ENCODE measurements at regions not wholly inside any gene's neighbourhood (a gene's known extent, or its start where the extent isn't known, plus 50 kb on each side); places are given as distances from the start of the nearest gene placed in this dataset.
"Not testable (repeated sequence)": the region's sequence is repeated elsewhere in the genome, so short reads cannot be mapped to it uniquely, and the experiment has no call there.

DNA sequence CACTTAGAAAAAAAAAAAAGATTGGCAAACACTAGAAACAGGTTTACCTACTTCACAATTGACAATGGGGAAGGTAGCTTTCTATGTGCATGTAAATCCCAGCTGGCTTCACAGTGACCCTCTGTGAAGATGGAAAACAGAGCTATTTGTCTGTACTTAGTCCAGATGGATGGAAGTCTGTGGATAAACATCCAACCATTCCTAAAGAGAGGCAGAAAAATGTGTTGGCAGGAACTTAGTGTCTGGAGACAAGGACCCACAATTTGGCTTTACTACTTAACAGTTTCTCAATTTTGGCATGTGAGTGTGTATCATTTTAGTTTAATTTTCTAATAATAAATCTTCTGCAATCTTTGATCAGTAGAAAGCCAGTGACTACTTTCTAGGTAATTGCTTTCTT lies 154.4 kb downstream of the RAD51AP2 start:
- no peaks in the 10 kb centered on the region for H3K9me3 ChIP-seq (ENCODE audit: control insufficient read depth, insufficient read depth, low read depth, low read length)
- no peaks in the 10 kb centered on the region for H3K4me1 ChIP-seq (ENCODE audit: control insufficient read depth, insufficient read depth, low read length)
- no peak for TF ChIP-seq ZSCAN30 (tag by site-specific recombination; IDR thresholded peaks at IDR 0.05)
- TF ChIP-seq SP2 (tag by site-specific recombination; IDR thresholded peaks at IDR 0.05) = no peak
- no peak for TF ChIP-seq ZNF768 (tag by site-specific recombination; IDR thresholded peaks at IDR 0.05)
- no peak for TF ChIP-seq ZNF19 (tag by site-specific recombination; IDR thresholded peaks at IDR 0.05; ENCODE audit: low read depth)
- no peak for TF ChIP-seq ZNF664 (tag by site-specific recombination; IDR thresholded peaks at IDR 0.05)
- no peak for TF ChIP-seq ZNF302 (tag by site-specific recombination; IDR thresholded peaks at IDR 0.05; ENCODE audit: low read depth)
- H3K36me3 ChIP-seq (ENCODE audit: control insufficient read depth in 2 of 2, insufficient read depth in 1 of 2, low read length in 2 of 2) = no peaks in the 10 kb centered on the region
- ChIA-PET CTCF (interaction anchor here (0.7 kb wide), 1 partner anchor 307 kb away, joined by 5 read pairs; no protein-coding TSS in a partner anchor), POLR2A (no interaction called here)
- H3K27ac ChIP-seq (ENCODE audit: extremely low read depth, low read depth, low read length) = no peak overlapping the region
- no peak overlapping the region for H3K4me3 ChIP-seq (ENCODE audit: low read depth, low read length)

DNA sequence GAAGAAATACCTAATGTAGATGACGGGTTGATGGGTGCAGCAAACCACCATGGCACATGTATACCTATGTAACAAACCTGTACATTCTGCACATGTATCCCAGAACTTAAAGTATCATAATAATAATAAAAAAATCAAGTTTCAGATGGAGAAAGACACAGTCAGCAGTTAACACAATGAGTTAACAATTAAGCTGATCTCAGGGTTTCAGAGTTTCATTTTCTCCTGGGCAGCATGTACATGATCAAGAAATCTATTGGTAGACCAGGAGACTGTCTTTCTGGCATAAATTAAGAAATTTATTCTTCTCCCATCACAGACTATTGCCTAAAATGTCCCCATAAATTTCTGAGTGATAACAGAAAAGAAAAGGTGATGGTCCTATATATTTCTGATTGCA lies 155.3 kb downstream of the RAD51AP2 start:
- CTCF ChIA-PET = no interaction called here
- no peaks in the 10 kb centered on the region for H3K9me3 ChIP-seq (ENCODE audit: control insufficient read depth, insufficient read depth, low read depth, low read length)
- H3K4me3 ChIP-seq (ENCODE audit: low read depth, low read length) = no peak overlapping the region
- no peaks in the 10 kb centered on the region for H3K36me3 ChIP-seq (ENCODE audit: control insufficient read depth in 2 of 2, insufficient read depth in 1 of 2, low read length in 2 of 2)
- no peaks in the 10 kb centered on the region for H3K4me1 ChIP-seq (ENCODE audit: control insufficient read depth, insufficient read depth, low read length)
- TF ChIP-seq, protein P1, sequence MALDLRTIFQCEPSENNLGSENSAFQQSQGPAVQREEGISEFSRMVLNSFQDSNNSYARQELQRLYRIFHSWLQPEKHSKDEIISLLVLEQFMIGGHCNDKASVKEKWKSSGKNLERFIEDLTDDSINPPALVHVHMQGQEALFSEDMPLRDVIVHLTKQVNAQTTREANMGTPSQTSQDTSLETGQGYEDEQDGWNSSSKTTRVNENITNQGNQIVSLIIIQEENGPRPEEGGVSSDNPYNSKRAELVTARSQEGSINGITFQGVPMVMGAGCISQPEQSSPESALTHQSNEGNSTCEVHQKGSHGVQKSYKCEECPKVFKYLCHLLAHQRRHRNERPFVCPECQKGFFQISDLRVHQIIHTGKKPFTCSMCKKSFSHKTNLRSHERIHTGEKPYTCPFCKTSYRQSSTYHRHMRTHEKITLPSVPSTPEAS (tag by site-specific recombination; IDR thresholded peaks at IDR 0.05) = no peak
- H3K27ac ChIP-seq (ENCODE audit: extremely low read depth, low read depth, low read length) = no peak overlapping the region
- POLR2A ChIA-PET = no interaction called here

DNA sequence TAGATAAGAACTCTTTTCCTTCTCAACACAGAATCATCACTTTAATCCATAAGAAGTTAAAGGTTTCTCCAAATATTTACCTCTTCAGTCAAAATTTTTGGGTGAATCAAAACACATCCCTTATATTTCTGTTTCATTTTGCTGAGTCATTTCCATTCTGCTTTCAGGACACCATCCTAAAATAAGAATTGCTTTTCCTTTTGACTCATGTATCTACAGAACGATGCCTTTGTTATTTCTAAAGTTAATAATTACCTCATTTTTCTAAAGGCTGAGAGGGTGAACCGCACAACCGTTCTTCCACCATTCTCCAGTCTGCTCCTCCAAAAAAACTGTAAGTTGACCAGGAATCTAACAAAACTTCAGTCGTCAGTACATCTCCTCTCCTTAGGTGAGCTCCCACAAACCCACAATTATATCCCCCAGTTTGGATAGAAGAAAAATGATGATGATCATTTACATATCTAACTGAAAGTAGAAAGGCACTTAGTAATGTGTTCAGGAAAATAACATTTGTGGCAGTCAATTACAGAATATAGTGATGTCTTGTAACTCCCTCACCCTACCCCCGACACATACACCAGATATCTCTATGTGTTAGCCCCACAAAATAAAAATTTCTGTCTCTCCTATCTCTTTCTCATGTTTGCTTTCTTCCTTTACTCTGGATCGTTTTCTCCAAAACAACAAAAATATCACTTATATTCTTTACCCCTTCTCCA lies 162.5 kb downstream of the RAD51AP2 start:
- no peaks in the 10 kb centered on the region for H3K36me3 ChIP-seq (ENCODE audit: control insufficient read depth in 2 of 2, insufficient read depth in 1 of 2, low read length in 2 of 2)
- no peak overlapping the region for H3K27ac ChIP-seq (ENCODE audit: extremely low read depth, low read depth, low read length)
- CTCF ChIA-PET = no interaction called here
- POLR2A ChIA-PET = no interaction called here
- no peaks in the 10 kb centered on the region for H3K4me1 ChIP-seq (ENCODE audit: control insufficient read depth, insufficient read depth, low read length)
- H3K9me3 ChIP-seq (ENCODE audit: control insufficient read depth, insufficient read depth, low read depth, low read length) = no peaks in the 10 kb centered on the region
- TF ChIP-seq, protein P2, sequence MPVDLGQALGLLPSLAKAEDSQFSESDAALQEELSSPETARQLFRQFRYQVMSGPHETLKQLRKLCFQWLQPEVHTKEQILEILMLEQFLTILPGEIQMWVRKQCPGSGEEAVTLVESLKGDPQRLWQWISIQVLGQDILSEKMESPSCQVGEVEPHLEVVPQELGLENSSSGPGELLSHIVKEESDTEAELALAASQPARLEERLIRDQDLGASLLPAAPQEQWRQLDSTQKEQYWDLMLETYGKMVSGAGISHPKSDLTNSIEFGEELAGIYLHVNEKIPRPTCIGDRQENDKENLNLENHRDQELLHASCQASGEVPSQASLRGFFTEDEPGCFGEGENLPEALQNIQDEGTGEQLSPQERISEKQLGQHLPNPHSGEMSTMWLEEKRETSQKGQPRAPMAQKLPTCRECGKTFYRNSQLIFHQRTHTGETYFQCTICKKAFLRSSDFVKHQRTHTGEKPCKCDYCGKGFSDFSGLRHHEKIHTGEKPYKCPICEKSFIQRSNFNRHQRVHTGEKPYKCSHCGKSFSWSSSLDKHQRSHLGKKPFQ (tag by site-specific recombination; IDR thresholded peaks at IDR 0.05) = no peak
- TF ChIP-seq ZNF2 (tag by site-specific recombination; IDR thresholded peaks at IDR 0.05) = no peak
- no peak for TF ChIP-seq ZNF514 (tag by site-specific recombination; IDR thresholded peaks at IDR 0.05)
- no peak for TF ChIP-seq ZNF776 (tag by site-specific recombination; IDR thresholded peaks at IDR 0.05; ENCODE audit: borderline replicate concordance)
- TF ChIP-seq ZNF561 (tag by site-specific recombination; IDR thresholded peaks at IDR 0.05; ENCODE audit: borderline replicate concordance) = no peak
- no peak overlapping the region for H3K4me3 ChIP-seq (ENCODE audit: low read depth, low read length)

DNA sequence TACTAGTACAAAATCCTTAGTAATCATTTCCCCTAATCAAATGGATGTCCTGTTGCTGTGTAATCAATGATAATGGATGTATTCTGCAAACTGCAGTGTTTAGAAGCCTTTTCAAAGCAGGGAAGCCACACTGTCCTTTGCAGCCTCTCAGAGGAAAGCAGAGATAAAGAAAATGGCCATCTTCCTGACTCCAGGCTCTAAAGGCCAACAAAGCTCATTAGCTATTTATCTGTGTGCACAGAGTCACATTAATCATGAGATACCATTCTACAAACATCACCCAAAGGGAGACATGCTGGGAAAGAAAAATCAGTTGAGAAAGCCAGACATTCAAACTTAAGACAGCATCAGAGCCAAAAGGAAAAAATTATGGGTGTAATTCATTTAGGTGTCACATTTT lies 165.0 kb downstream of the RAD51AP2 start:
- Histone ChIP-seq H3K4me1 (ENCODE audit: control insufficient read depth, insufficient read depth, low read length) (no peaks in the 10 kb centered on the region), H3K36me3 (ENCODE audit: control insufficient read depth in 2 of 2, insufficient read depth in 1 of 2, low read length in 2 of 2) (no peaks in the 10 kb centered on the region), H3K9me3 (ENCODE audit: control insufficient read depth, insufficient read depth, low read depth, low read length) (no peaks in the 10 kb centered on the region), H3K27ac (ENCODE audit: extremely low read depth, low read depth, low read length) (no peak overlapping the region), H3K4me3 (ENCODE audit: low read depth, low read length) (no peak overlapping the region)
- ChIA-PET CTCF (no interaction called here), POLR2A (no interaction called here)
- no peak for TF ChIP-seq ZNF626 (tag by site-specific recombination; IDR thresholded peaks at IDR 0.05)
- TF ChIP-seq, protein P3, sequence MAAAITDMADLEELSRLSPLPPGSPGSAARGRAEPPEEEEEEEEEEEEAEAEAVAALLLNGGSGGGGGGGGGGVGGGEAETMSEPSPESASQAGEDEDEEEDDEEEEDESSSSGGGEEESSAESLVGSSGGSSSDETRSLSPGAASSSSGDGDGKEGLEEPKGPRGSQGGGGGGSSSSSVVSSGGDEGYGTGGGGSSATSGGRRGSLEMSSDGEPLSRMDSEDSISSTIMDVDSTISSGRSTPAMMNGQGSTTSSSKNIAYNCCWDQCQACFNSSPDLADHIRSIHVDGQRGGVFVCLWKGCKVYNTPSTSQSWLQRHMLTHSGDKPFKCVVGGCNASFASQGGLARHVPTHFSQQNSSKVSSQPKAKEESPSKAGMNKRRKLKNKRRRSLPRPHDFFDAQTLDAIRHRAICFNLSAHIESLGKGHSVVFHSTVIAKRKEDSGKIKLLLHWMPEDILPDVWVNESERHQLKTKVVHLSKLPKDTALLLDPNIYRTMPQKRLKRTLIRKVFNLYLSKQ (tag by site-specific recombination; IDR thresholded peaks at IDR 0.05; ENCODE audit: borderline replicate concordance) = no peak
- no peak for TF ChIP-seq SP3 (tag by site-specific recombination; IDR thresholded peaks at IDR 0.05)
- TF ChIP-seq, protein P4, sequence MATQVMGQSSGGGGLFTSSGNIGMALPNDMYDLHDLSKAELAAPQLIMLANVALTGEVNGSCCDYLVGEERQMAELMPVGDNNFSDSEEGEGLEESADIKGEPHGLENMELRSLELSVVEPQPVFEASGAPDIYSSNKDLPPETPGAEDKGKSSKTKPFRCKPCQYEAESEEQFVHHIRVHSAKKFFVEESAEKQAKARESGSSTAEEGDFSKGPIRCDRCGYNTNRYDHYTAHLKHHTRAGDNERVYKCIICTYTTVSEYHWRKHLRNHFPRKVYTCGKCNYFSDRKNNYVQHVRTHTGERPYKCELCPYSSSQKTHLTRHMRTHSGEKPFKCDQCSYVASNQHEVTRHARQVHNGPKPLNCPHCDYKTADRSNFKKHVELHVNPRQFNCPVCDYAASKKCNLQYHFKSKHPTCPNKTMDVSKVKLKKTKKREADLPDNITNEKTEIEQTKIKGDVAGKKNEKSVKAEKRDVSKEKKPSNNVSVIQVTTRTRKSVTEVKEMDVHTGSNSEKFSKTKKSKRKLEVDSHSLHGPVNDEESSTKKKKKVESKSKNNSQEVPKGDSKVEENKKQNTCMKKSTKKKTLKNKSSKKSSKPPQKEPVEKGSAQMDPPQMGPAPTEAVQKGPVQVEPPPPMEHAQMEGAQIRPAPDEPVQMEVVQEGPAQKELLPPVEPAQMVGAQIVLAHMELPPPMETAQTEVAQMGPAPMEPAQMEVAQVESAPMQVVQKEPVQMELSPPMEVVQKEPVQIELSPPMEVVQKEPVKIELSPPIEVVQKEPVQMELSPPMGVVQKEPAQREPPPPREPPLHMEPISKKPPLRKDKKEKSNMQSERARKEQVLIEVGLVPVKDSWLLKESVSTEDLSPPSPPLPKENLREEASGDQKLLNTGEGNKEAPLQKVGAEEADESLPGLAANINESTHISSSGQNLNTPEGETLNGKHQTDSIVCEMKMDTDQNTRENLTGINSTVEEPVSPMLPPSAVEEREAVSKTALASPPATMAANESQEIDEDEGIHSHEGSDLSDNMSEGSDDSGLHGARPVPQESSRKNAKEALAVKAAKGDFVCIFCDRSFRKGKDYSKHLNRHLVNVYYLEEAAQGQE (tag by site-specific recombination; IDR thresholded peaks at IDR 0.05) = no peak
- no peak for TF ChIP-seq BCL11B (tag by site-specific recombination; IDR thresholded peaks at IDR 0.05; ENCODE audit: low read depth)

DNA sequence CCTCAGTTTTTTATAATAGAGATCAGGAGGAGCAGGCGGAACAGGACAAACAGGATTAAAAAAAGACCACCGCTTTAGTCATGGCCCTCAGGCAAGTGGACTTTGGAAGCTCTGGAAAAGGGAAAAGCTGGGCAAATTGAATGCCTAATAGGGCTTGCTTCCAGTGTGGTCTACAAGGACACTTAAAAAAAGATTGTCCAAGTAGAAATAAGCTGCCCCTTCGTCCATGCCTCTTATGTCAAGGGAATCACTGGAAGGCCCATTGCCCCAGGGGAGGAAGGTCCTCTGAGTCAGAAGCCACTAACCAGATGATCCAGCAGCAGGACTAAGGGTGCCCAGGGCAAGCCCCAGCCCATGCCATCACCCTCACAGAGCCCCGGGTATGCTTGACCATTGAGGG lies 175.5 kb downstream of the RAD51AP2 start:
- H3K4me1 ChIP-seq (ENCODE audit: control insufficient read depth, insufficient read depth, low read length); CTCF ChIA-PET; H3K27ac ChIP-seq (ENCODE audit: extremely low read depth, low read depth, low read length); H3K9me3 ChIP-seq (ENCODE audit: control insufficient read depth, insufficient read depth, low read depth, low read length); H3K36me3 ChIP-seq (ENCODE audit: control insufficient read depth in 2 of 2, insufficient read depth in 1 of 2, low read length in 2 of 2); H3K4me3 ChIP-seq (ENCODE audit: low read depth, low read length); POLR2A ChIA-PET: not testable (repeated sequence)
